Kidney (tissue), 13 donors: ENCODE measurements at regions not wholly inside any gene's neighbourhood (a gene's known extent, or its start where the extent isn't known, plus 50 kb on each side); places are given as distances from the start of the nearest gene placed in this dataset.

Source experiments
- DNase-seq, 5 donors: peaks; one replicate each; pipeline ENCODE4 v3.0.0-alpha.2; 2013 to 2020
- FAIRE-seq: peaks from 2 replicates; lab custom pipeline; 2012; peaks lifted over from hg19 to GRCh38; lab: Jason Lieb, UNC
- H3K27ac ChIP-seq, 2 donors: one replicate each; pipeline ENCODE4 v1.7.0; 2013; ENCODE audit warnings: low read depth in 2 of 2, low read length in 2 of 2, inconsistent platforms in 1 of 2
- H3K27me3 ChIP-seq: one replicate; pipeline ENCODE4 v1.7.1; 2013; ENCODE audit warnings: low read length, inconsistent platforms; ENCODE audit not compliant: control insufficient read depth, insufficient read depth
- H3K36me3 ChIP-seq, 3 donors: one replicate each; pipeline versions ENCODE4 v1.7.0 to v1.7.1; 2013; ENCODE audit warnings: low read length in 3 of 3, control low read depth in 1 of 3, inconsistent platforms in 1 of 3; ENCODE audit not compliant: insufficient read depth in 3 of 3, control insufficient read depth in 2 of 3
- H3K4me1 ChIP-seq, 3 donors: one replicate each; pipeline versions ENCODE4 v1.7.0 to v1.7.1; 2013; ENCODE audit warnings: low read length in 3 of 3, inconsistent platforms in 1 of 3, low read depth in 1 of 3; ENCODE audit not compliant: control insufficient read depth in 2 of 3, insufficient read depth in 2 of 3
- H3K4me3 ChIP-seq, 3 donors: one replicate each; pipeline versions ENCODE4 v1.7.0 to v1.8.1; 2013; ENCODE audit warnings: low read length in 3 of 3, control low read depth in 1 of 3, inconsistent platforms in 1 of 3
- H3K9ac ChIP-seq, 3 donors: one replicate each; pipeline versions ENCODE4 v1.7.0 to v1.7.1; 2013; ENCODE audit warnings: low read length in 3 of 3, control low read depth in 1 of 3, inconsistent platforms in 1 of 3
- H3K9me3 ChIP-seq, 3 donors: one replicate each; pipeline versions ENCODE4 v1.7.0 to v1.7.1; 2013; ENCODE audit warnings: low read length in 3 of 3, control low read depth in 1 of 3, inconsistent platforms in 1 of 3; ENCODE audit not compliant: control insufficient read depth in 2 of 3, insufficient read depth in 1 of 3
- intact Hi-C: fragments of 100-400 bp; cut with DNase I; formaldehyde crosslinking; loops from one replicate; pipeline ENCODE4 v1.11.1; 2022
- TF ChIP-seq, protein P1 (sequence below): IDR thresholded peaks from 3 replicates; pipeline ENCODE4 v1.5.1; 2012; ENCODE audit warnings: mild to moderate bottlenecking, moderate library complexity, borderline replicate concordance; ENCODE audit not compliant: insufficient read depth; ENCODE audit errors: extremely low read depth
- donor health status: control.
- donor health status: control.
- donor health status: control.
- donor health status: control.
- donor health status: control.
- donor health status: DM: yes; HTN: yes; CAD: no.
- donor health status: Normal renal cell carcinoma (clear cell type).

DNA sequence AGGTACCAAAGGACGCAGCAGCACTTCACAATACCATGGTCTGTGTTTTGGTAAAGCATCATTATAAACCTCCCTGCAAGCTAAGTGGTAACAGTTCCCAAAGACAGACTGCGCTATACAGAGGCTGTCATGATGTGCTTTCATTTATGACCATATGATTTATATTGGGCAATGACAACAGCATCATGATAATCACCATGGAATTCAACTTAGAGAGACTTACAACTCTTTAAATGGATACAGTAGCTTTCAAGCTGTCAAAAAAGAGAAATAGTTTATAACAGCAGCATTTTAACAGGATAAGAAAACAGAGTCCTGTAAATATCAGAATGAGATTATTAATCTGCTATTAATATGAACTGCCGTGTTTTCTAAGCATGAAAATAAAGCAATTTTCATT lies 341.7 kb downstream of the GPR37 start:
- TF ChIP-seq, protein P1, sequence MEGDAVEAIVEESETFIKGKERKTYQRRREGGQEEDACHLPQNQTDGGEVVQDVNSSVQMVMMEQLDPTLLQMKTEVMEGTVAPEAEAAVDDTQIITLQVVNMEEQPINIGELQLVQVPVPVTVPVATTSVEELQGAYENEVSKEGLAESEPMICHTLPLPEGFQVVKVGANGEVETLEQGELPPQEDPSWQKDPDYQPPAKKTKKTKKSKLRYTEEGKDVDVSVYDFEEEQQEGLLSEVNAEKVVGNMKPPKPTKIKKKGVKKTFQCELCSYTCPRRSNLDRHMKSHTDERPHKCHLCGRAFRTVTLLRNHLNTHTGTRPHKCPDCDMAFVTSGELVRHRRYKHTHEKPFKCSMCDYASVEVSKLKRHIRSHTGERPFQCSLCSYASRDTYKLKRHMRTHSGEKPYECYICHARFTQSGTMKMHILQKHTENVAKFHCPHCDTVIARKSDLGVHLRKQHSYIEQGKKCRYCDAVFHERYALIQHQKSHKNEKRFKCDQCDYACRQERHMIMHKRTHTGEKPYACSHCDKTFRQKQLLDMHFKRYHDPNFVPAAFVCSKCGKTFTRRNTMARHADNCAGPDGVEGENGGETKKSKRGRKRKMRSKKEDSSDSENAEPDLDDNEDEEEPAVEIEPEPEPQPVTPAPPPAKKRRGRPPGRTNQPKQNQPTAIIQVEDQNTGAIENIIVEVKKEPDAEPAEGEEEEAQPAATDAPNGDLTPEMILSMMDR: no peak
- Histone ChIP-seq H3K9ac (no peak overlapping the region), H3K27ac (no peak overlapping the region), H3K4me1 (no peaks in the 10 kb centered on the region), H3K36me3 (no peaks in the 10 kb centered on the region), H3K27me3 (no peaks in the 10 kb centered on the region), H3K4me3 (no peak overlapping the region), H3K9me3 (no peaks in the 10 kb centered on the region)
- intact Hi-C loops: no loop called here
- no peak for DNase-seq
- no peak for FAIRE-seq

GRCh38 chr7:124422081-124422480 lies 343.5 kb downstream of the GPR37 start:
- Histone ChIP-seq H3K4me1 (no peaks in the 10 kb centered on the region), H3K27me3 (no peaks in the 10 kb centered on the region), H3K4me3 (no peak overlapping the region), H3K9me3 (no peaks in the 10 kb centered on the region), H3K27ac (no peak overlapping the region), H3K36me3 (no peaks in the 10 kb centered on the region), H3K9ac (no peak overlapping the region)
- TF ChIP-seq, protein P1: no peak
- FAIRE-seq (no peak), DNase-seq (no peak)
- intact Hi-C loops: no loop called here

DNA sequence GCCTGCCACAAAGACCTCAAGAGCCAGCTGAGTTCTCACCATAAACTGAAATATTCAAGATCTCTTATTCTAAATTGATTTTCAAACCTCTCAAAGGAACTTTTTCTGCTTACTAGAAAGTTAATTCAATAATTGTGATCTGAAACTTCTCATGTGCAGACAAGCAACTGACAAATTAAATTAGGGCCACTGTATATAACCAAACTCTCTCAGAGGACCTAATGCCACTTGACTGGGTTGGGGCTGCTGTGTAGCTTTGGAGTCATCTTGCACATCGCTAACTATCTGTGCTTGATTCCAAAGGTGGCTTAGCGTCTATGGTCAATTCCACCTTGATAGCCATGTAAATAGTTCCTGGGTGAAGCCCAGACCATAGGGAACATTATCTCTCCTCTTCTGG lies 345.2 kb downstream of the GPR37 start:
- no peaks in the 10 kb centered on the region for H3K36me3 ChIP-seq
- no peak overlapping the region for H3K27ac ChIP-seq
- no peak overlapping the region for H3K9ac ChIP-seq
- intact Hi-C loops: no loop called here
- TF ChIP-seq, protein P1: no peak
- no peak overlapping the region for H3K4me3 ChIP-seq
- no peaks in the 10 kb centered on the region for H3K27me3 ChIP-seq
- no peaks in the 10 kb centered on the region for H3K4me1 ChIP-seq
- H3K9me3 ChIP-seq: no peaks in the 10 kb centered on the region
- no peak for FAIRE-seq
- DNase-seq: no peak

GRCh38 chr7:124413029-124413428 lies 352.6 kb downstream of the GPR37 start:
- H3K27me3 ChIP-seq: no peaks in the 10 kb centered on the region
- H3K9ac ChIP-seq: no peak overlapping the region
- H3K9me3 ChIP-seq: no peaks in the 10 kb centered on the region
- intact Hi-C loops: no loop called here
- TF ChIP-seq, protein P1: no peak
- H3K4me3 ChIP-seq: no peak overlapping the region
- no peak for DNase-seq
- FAIRE-seq: no peak
- H3K4me1 ChIP-seq: no peaks in the 10 kb centered on the region
- H3K27ac ChIP-seq: no peak overlapping the region
- no peaks in the 10 kb centered on the region for H3K36me3 ChIP-seq
